ENCODE measurements at regions not wholly inside any gene's neighbourhood (a gene's known extent, or its start where the extent isn't known, plus 50 kb on each side); places are given as distances from the start of the nearest gene placed in this dataset.
A peak's percentile ranks its signal among the peaks of the same experiment; 100 is the strongest.

GRCh38 chr2:128401680-128402079 is 83.0 kb upstream of the HS6ST1 start:
- Histone ChIP-seq H3K4me3 (no peak overlapping the region), H3K36me3 (no peaks in the 10 kb centered on the region), H3K9me3 (peaks cover 0 to 4% of the 10 kb centered on the region in 2 donors), H3K4me1 (no peaks in the 10 kb centered on the region), H3K27ac (no peak overlapping the region), H3K27me3 (no peaks in the 10 kb centered on the region)
- intact Hi-C loops (cut with DNase I) = no loop called here
- DNase-seq (ENCODE audit: low spot score in 2 of 2) = peak in 1 of 2 donors; percentile 35
- no peak for TF ChIP-seq CTCF (IDR thresholded peaks at IDR 0.05)

GRCh38 chr2:128402911-128403670 is 84.4 kb upstream of the HS6ST1 start:
- peak in 1 of 2 donors; percentile 45 for DNase-seq (ENCODE audit: low spot score in 2 of 2)
- no peaks in the 10 kb centered on the region for H3K4me1 ChIP-seq

GRCh38 chr2:128403814-128404708 is 85.4 kb upstream of the HS6ST1 start:
- no peak overlapping the region for H3K27ac ChIP-seq
- H3K4me3 ChIP-seq = no peak overlapping the region
- H3K36me3 ChIP-seq = no peaks in the 10 kb centered on the region
- TF ChIP-seq CTCF (IDR thresholded peaks at IDR 0.05) = no peak
- H3K27me3 ChIP-seq = no peaks in the 10 kb centered on the region
- intact Hi-C loops (cut with DNase I) = no loop called here
- peak in 1 of 2 donors; percentile 13 for DNase-seq (ENCODE audit: low spot score in 2 of 2)
- H3K9me3 ChIP-seq = peaks cover 0 to 4% of the 10 kb centered on the region in 2 donors
- no peaks in the 10 kb centered on the region for H3K4me1 ChIP-seq

More at GRCh38 chr2:128402911-128403670, 84.4 kb upstream of the HS6ST1 start:
- no peaks in the 10 kb centered on the region for H3K27me3 ChIP-seq
- no peak for TF ChIP-seq CTCF (IDR thresholded peaks at IDR 0.05)
- H3K36me3 ChIP-seq = no peaks in the 10 kb centered on the region
- H3K4me3 ChIP-seq = no peak overlapping the region
- intact Hi-C loops (cut with DNase I) = no loop called here
- H3K27ac ChIP-seq = no peak overlapping the region
- H3K9me3 ChIP-seq = peaks cover 0 to 4% of the 10 kb centered on the region in 2 donors

- DNase-seq (ENCODE audit: low spot score in 2 of 2) = peak in 1 of 2 donors; percentile 39
Measured at GRCh38 chr2:128404709-128405466, 86.2 kb upstream of the HS6ST1 start.

More at GRCh38 chr2:128404709-128405466, 86.2 kb upstream of the HS6ST1 start:
- H3K9me3 ChIP-seq = peaks cover 0 to 4% of the 10 kb centered on the region in 2 donors
- H3K4me3 ChIP-seq = no peak overlapping the region
- H3K4me1 ChIP-seq = no peaks in the 10 kb centered on the region
- intact Hi-C loops (cut with DNase I) = no loop called here
- H3K27ac ChIP-seq = no peak overlapping the region
- H3K27me3 ChIP-seq = no peaks in the 10 kb centered on the region
- H3K36me3 ChIP-seq = no peaks in the 10 kb centered on the region
- no peak for TF ChIP-seq CTCF (IDR thresholded peaks at IDR 0.05)
